ENCODE measurements at regions not wholly inside any gene's neighbourhood (a gene's known extent, or its start where the extent isn't known, plus 50 kb on each side); places are given as distances from the start of the nearest gene placed in this dataset.

GRCh38 chr4:95728145-95728544 lies 111.7 kb upstream of the PDHA2 start:
- Mint-ChIP-seq H3K4me1 (ENCODE audit: low read depth) (no peaks in the 10 kb centered on the region), H3K4me3 (no peak overlapping the region), H3K36me3 (ENCODE audit: low read depth) (no peaks in the 10 kb centered on the region), H3K27me3 (ENCODE audit: low read depth) (no peaks in the 10 kb centered on the region), H3K9me3 (no peaks in the 10 kb centered on the region), H3K27ac (no peak overlapping the region)
- no peak for DNase-seq
- CTCF ChIA-PET = no interaction called here
- intact Hi-C loops (cut with micrococcal nuclease) = no loop called here

GRCh38 chr4:95715830-95716229 lies 124.1 kb upstream of the PDHA2 start:
- H3K9me3 Mint-ChIP-seq = peaks cover 3% of the 10 kb centered on the region
- H3K36me3 Mint-ChIP-seq (ENCODE audit: low read depth) = no peaks in the 10 kb centered on the region
- DNase-seq = no peak
- H3K4me3 Mint-ChIP-seq = no peak overlapping the region
- H3K27me3 Mint-ChIP-seq (ENCODE audit: low read depth) = no peaks in the 10 kb centered on the region
- intact Hi-C loops (cut with micrococcal nuclease) = no loop called here
- no peaks in the 10 kb centered on the region for H3K4me1 Mint-ChIP-seq (ENCODE audit: low read depth)
- CTCF ChIA-PET = no interaction called here
- H3K27ac Mint-ChIP-seq = no peak overlapping the region

- no peak for DNase-seq
- Mint-ChIP-seq H3K4me1 (ENCODE audit: low read depth) (no peaks in the 10 kb centered on the region), H3K27ac (no peak overlapping the region), H3K27me3 (ENCODE audit: low read depth) (no peaks in the 10 kb centered on the region), H3K36me3 (ENCODE audit: low read depth) (no peaks in the 10 kb centered on the region), H3K4me3 (no peak overlapping the region), H3K9me3 (peaks cover 3% of the 10 kb centered on the region)
- CTCF ChIA-PET = no interaction called here
- intact Hi-C loops (cut with micrococcal nuclease) = no loop called here
Measured at GRCh38 chr4:95714571-95714970, 125.3 kb upstream of the PDHA2 start.

GRCh38 chr4:95705323-95705722 lies 134.6 kb upstream of the PDHA2 start:
- CTCF ChIA-PET = no interaction called here
- Mint-ChIP-seq H3K27ac (no peak overlapping the region), H3K4me1 (ENCODE audit: low read depth) (no peaks in the 10 kb centered on the region), H3K9me3 (no peaks in the 10 kb centered on the region), H3K4me3 (no peak overlapping the region), H3K36me3 (ENCODE audit: low read depth) (no peaks in the 10 kb centered on the region), H3K27me3 (ENCODE audit: low read depth) (peaks cover 7% of the 10 kb centered on the region)
- intact Hi-C loops (cut with micrococcal nuclease) = no loop called here
- DNase-seq = no peak

GRCh38 chr4:95701500-95702170 lies 138.3 kb upstream of the PDHA2 start:
- no peak for DNase-seq
- CTCF ChIA-PET = no interaction called here
- H3K27ac Mint-ChIP-seq = no peak overlapping the region
- peaks cover 7% of the 10 kb centered on the region for H3K27me3 Mint-ChIP-seq (ENCODE audit: low read depth)
- no peaks in the 10 kb centered on the region for H3K36me3 Mint-ChIP-seq (ENCODE audit: low read depth)
- no peak overlapping the region for H3K4me3 Mint-ChIP-seq
- H3K4me1 Mint-ChIP-seq (ENCODE audit: low read depth) = no peaks in the 10 kb centered on the region
- peaks cover 2% of the 10 kb centered on the region for H3K9me3 Mint-ChIP-seq
- intact Hi-C loops (cut with micrococcal nuclease) = no loop called here

- Mint-ChIP-seq H3K27me3 (ENCODE audit: low read depth) (no peaks in the 10 kb centered on the region), H3K36me3 (ENCODE audit: low read depth) (no peaks in the 10 kb centered on the region), H3K9me3 (peaks cover 2% of the 10 kb centered on the region), H3K4me1 (ENCODE audit: low read depth) (no peaks in the 10 kb centered on the region), H3K27ac (no peak overlapping the region), H3K4me3 (no peak overlapping the region)
- no peak for DNase-seq
- intact Hi-C loops (cut with micrococcal nuclease) = no loop called here
- CTCF ChIA-PET = no interaction called here
Measured at GRCh38 chr4:95694411-95694810, 145.5 kb upstream of the PDHA2 start.

GRCh38 chr4:95693594-95693993 lies 144.8 kb upstream of the UNC5C start:
- Mint-ChIP-seq H3K27me3 (ENCODE audit: low read depth) (no peaks in the 10 kb centered on the region), H3K9me3 (no peaks in the 10 kb centered on the region), H3K36me3 (ENCODE audit: low read depth) (no peaks in the 10 kb centered on the region), H3K27ac (no peak overlapping the region), H3K4me3 (no peak overlapping the region), H3K4me1 (ENCODE audit: low read depth) (no peaks in the 10 kb centered on the region)
- CTCF ChIA-PET = no interaction called here
- no peak for DNase-seq
- intact Hi-C loops (cut with micrococcal nuclease) = no loop called here

GRCh38 chr4:95676190-95676589 lies 127.4 kb upstream of the UNC5C start:
- intact Hi-C loops (cut with micrococcal nuclease) = no loop called here
- no peak overlapping the region for H3K27ac Mint-ChIP-seq
- no peak overlapping the region for H3K4me3 Mint-ChIP-seq
- no peak for DNase-seq
- CTCF ChIA-PET = interaction anchor here (0.5 kb wide), 1 partner anchor 1048 kb away, joined by 5 read pairs; no protein-coding TSS in a partner anchor
- H3K36me3 Mint-ChIP-seq (ENCODE audit: low read depth) = no peaks in the 10 kb centered on the region
- H3K9me3 Mint-ChIP-seq = no peaks in the 10 kb centered on the region
- no peaks in the 10 kb centered on the region for H3K27me3 Mint-ChIP-seq (ENCODE audit: low read depth)
- no peaks in the 10 kb centered on the region for H3K4me1 Mint-ChIP-seq (ENCODE audit: low read depth)

GRCh38 chr4:95675623-95676022 lies 126.8 kb upstream of the UNC5C start:
- Mint-ChIP-seq H3K9me3 (no peaks in the 10 kb centered on the region), H3K27ac (no peak overlapping the region), H3K4me3 (no peak overlapping the region), H3K27me3 (ENCODE audit: low read depth) (no peaks in the 10 kb centered on the region), H3K36me3 (ENCODE audit: low read depth) (no peaks in the 10 kb centered on the region), H3K4me1 (ENCODE audit: low read depth) (no peaks in the 10 kb centered on the region)
- intact Hi-C loops (cut with micrococcal nuclease) = no loop called here
- CTCF ChIA-PET = no interaction called here
- no peak for DNase-seq

- no peak for DNase-seq
- CTCF ChIA-PET = no interaction called here
- Mint-ChIP-seq H3K4me1 (ENCODE audit: low read depth) (no peaks in the 10 kb centered on the region), H3K27ac (no peak overlapping the region), H3K27me3 (ENCODE audit: low read depth) (no peaks in the 10 kb centered on the region), H3K36me3 (ENCODE audit: low read depth) (no peaks in the 10 kb centered on the region), H3K9me3 (peaks cover 2% of the 10 kb centered on the region), H3K4me3 (no peak overlapping the region)
- intact Hi-C loops (cut with micrococcal nuclease) = no loop called here
Measured at GRCh38 chr4:95674521-95674981, 125.8 kb upstream of the UNC5C start.

- H3K4me3 Mint-ChIP-seq = no peak overlapping the region
Measured at GRCh38 chr4:95672811-95673210, 124.0 kb upstream of the UNC5C start.

GRCh38 chr4:95660719-95661118 lies 111.9 kb upstream of the UNC5C start:
- no peaks in the 10 kb centered on the region for H3K4me1 Mint-ChIP-seq (ENCODE audit: low read depth)
- H3K4me3 Mint-ChIP-seq = no peak overlapping the region
- peaks cover 10% of the 10 kb centered on the region for H3K9me3 Mint-ChIP-seq
- H3K27me3 Mint-ChIP-seq (ENCODE audit: low read depth) = no peaks in the 10 kb centered on the region
- CTCF ChIA-PET = no interaction called here
- no peak for DNase-seq
- no peak overlapping the region for H3K27ac Mint-ChIP-seq
- peaks cover 1% of the 10 kb centered on the region for H3K36me3 Mint-ChIP-seq (ENCODE audit: low read depth)
- intact Hi-C loops (cut with micrococcal nuclease) = no loop called here

More at GRCh38 chr4:95672811-95673210, 124.0 kb upstream of the UNC5C start:
- peaks cover 5% of the 10 kb centered on the region for H3K9me3 Mint-ChIP-seq
- no peaks in the 10 kb centered on the region for H3K4me1 Mint-ChIP-seq (ENCODE audit: low read depth)
- no peak overlapping the region for H3K27ac Mint-ChIP-seq
- CTCF ChIA-PET = no interaction called here
- no peaks in the 10 kb centered on the region for H3K36me3 Mint-ChIP-seq (ENCODE audit: low read depth)
- intact Hi-C loops (cut with micrococcal nuclease) = no loop called here
- no peak for DNase-seq
- no peaks in the 10 kb centered on the region for H3K27me3 Mint-ChIP-seq (ENCODE audit: low read depth)

- CTCF ChIA-PET = no interaction called here
- Mint-ChIP-seq H3K27ac (no peak overlapping the region), H3K4me1 (ENCODE audit: low read depth) (no peaks in the 10 kb centered on the region), H3K4me3 (no peak overlapping the region), H3K9me3 (peaks cover 4% of the 10 kb centered on the region), H3K27me3 (ENCODE audit: low read depth) (no peaks in the 10 kb centered on the region), H3K36me3 (ENCODE audit: low read depth) (peaks cover 1% of the 10 kb centered on the region)
- intact Hi-C loops (cut with micrococcal nuclease) = no loop called here
- DNase-seq = no peak
Measured at GRCh38 chr4:95651891-95652290, 103.1 kb upstream of the UNC5C start.

Measured in activated naive CD4-positive, alpha-beta T cell treated with anti-CD3 and anti-CD28 coated beads for 36 hours (primary cell).